GM19240 (cell line): ENCODE measurements at regions not wholly inside any gene's neighbourhood (a gene's known extent, or its start where the extent isn't known, plus 50 kb on each side); places are given as distances from the start of the nearest gene placed in this dataset.

ENCODE experiments used
- DNase-seq: peaks from one replicate; pipeline ENCODE4 v3.0.0; 2011; ENCODE audit warnings: low spot score; ENCODE audit not compliant: insufficient read length

DNA sequence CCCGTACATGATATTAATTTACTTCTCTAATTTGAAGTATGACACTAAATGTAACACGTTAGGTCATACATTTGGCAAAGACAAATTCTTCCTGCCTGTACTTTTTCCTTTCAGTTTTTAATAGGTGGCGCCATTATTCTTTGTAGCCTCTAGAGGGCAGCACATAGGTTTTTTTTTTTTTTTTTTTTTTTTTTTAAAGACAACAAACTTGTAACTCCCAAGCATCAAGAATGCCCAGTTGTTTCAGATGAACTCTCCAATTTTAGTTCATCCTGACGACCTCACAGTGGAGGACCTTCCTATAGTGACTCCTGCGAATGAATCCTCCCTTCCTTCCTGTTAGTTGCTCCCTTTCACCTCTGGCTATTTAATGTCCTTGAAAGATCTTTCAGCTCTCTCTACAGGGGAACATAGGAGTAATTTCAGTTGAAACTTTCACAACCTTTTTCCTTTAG lies 139.3 kb upstream of the HDAC9 start:
- no peak for DNase-seq

DNA sequence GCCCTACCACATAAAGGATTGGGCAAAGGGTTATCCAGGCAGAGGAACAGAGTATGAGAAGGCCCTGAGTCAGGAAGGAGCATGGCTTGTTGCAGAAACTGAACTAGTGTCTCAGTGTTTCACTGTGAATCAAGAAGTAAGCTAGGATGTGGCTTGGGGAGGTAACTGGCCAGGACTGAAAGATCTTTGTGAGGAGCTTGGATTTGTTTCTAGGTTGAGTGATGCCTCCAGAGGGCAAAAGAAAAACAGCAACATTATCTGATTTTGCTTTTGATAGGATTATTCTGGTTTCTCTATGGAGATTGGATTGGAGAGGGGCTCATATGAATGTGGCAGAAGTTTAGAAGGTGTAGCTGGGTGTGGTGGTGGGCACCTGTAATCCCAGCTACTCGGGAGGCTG lies 137.9 kb upstream of the HDAC9 start:
- DNase-seq = no peak

DNA sequence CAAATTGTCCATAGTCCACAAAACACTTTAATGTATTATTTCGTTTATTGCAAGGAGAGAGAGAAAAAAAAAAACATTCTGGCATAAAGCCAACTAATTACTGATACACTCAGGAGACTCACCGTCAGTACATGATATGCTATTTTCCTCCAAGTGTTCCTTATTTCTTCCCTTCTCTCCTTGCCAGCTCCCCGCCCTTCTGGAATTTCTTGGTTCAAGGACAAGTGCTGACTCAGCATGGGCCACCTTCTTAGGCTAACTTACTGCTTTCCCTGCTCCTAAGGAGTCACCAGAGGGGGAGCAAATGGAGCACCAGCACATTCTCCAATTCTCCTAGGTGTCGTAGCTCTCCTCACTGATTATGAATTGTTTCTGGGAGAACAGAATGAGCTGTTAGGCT lies 133.8 kb upstream of the HDAC9 start:
- no peak for DNase-seq

DNA sequence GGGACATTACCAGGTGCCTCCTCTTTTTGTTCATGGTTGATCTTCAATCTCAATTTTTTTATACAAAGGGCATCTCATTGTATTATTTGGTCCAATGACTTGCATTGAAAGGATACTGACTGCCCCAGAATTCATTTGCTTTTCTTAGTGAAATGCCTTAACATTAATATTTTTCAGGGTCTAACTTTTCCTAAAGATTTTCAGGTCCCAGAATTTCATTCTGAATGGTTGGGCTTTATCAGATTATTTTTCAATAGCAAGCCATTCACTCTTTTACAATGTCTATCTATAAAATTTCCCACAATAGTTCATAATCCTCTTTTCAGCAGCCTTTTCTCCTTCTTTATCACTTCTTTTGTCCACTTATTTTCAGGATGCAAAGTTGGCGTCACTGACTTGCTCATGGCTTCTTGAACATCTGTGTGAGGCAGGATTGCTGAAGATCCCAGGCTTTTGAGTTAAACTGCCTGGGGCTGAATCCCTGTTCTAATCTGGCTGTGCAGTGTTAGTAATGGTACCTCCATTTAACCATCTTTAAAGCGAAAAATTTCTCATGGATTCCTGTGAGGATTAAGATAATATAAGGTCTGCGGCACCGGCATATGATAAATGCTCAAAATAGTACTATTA lies 131.7 kb upstream of the HDAC9 start:
- DNase-seq = no peak

DNA sequence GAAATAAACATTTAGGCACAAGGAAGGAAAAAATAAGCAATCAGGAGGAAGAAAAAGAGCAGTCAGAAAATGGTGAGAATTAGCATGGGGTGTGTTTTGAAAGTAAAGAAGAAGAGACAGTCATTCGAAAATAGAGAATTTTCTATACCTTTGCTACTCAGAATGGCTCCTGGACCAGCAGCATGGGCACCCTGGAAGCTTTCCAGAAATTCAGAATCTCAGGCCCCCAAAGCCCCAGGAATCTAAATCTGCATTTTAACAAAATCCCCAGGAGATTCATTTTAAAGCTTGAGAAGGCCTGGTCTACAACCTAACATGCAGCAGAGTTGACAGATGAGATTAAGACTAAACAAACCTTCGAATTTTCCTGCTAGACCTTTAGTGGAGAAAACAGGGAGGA lies 131.2 kb upstream of the HDAC9 start:
- DNase-seq = no peak

DNA sequence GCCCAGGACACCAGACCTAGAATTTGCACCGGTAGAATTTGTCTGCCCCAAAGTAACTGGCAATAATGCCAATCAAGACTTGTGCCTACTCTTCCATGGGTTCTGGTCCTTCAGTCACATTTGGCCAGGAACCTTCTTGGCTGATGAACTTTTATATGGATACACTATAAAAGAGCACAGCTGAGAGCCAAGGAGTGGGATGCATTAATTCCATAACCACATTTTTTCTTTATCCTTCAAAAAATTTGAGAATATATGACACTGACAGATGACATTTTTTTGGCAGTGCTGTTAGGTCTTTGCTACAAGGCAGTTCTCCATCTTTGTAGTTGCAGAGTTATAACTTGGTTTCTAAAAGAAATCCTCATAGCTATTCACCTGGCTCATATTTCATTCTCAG lies 129.2 kb upstream of the HDAC9 start:
- DNase-seq = no peak

DNA sequence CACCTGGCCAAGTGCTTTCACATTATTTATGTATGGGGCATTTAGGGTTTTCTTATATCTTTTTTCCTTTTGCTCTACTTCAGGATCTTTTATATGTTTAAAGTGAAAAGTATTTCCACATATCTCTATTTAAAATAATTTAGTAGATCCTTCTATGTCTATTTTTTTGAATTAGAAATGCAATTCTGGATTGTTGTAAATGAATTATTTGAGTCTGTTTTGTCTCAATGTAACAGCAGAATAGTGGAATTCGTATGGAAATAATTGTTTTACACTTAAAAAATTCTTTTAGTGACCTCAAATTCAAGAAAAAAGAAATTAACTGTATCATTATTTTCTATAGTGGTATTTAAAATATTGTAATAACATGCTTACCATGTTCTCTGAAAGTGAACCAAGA lies 126.5 kb upstream of the HDAC9 start:
- DNase-seq = no peak

DNA sequence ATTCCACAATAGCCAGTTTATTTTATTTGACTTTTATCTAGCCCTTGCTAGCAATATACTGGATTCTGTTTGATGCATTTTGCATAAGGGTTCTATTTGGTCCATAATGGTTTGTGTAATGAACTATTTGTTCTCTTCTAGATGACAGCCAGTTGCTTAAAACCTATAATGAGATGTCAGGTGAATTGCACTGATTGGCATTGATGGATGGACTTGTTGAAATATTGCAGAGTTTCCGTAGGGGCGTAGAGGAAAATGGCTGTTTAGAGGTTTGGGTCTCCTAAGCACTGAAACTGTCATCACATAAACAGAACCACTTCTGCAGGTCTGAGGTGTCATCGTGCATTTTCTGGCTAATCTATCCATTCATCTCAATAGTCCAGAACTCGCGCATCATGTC lies 124.9 kb upstream of the HDAC9 start:
- DNase-seq = no peak

DNA sequence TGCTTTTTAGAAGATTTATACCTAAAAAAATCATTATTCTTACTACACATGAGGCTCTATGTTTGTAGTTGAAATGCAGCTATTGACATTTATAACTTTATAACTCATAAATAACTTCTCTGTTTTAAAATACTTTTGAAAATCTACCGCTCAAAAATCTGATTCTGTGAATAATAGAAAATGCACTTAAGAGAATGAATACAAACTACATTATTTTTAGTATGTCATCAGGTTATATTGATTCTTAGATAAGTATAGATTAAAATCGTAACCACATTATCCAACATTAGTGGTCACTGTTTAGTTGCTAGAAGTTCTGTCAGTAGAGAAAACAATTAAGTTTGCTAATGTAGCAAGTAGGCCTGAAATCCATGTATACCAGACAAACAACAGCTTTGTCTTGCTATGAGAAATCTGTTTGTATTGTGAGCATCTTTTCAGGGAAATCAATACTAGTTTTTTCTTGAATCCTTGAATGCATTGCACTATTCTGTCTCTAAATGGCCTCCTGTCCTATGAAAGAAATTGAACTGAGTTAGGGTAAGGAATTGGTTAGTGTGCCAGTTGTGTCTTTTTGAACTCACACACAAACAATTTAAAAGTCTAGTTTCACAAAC lies 116.5 kb upstream of the HDAC9 start:
- no peak for DNase-seq

DNA sequence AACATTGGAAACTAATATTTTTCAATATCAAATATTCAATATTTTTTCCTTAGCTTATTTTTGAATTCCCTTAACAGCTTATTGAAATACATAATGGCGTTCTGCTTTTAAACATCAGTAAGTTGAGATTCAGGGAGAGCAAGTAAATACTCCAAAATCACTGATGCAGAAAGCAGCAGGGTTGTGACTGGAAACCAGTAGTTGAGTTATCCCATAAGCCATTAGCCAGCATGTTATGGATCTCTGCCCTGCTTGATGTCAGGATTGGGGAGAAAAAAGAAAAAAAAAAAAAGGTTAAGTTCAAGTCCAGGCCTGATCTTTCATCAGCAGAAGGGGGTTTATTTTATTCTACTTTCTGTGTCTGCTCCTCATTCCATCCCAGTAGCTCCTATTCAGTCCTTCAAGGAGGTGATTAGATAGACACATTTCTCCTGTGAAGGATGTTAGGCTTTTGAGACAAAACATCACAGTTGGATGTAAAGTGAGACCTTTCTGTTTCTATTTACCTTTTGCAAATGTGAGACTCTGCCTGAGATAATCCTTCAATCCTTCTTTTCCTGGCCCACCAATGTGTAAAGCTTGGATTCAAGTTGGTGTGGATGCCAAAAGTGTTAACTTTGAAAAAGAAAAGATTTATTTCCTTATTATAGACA lies 110.9 kb upstream of the HDAC9 start:
- no peak for DNase-seq

DNA sequence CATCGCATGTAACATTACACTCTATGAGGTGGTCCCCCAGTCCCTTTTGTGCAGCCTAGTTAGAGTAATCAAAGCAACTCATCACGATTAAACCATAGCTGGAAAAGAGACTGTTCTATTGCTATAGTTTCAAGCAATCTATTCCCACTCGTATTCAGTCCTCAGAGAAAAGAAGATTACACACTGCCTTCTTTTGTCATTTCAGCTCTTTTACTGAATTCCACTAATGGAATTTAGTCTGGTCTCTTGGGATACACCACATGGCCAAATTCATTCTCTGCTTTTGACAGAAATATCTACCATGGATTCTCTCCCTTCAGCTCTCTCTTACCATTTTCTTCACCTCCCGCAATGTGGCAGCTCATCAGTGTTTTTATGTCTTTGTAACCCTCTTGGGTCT lies 108.9 kb upstream of the HDAC9 start:
- no peak for DNase-seq

DNA sequence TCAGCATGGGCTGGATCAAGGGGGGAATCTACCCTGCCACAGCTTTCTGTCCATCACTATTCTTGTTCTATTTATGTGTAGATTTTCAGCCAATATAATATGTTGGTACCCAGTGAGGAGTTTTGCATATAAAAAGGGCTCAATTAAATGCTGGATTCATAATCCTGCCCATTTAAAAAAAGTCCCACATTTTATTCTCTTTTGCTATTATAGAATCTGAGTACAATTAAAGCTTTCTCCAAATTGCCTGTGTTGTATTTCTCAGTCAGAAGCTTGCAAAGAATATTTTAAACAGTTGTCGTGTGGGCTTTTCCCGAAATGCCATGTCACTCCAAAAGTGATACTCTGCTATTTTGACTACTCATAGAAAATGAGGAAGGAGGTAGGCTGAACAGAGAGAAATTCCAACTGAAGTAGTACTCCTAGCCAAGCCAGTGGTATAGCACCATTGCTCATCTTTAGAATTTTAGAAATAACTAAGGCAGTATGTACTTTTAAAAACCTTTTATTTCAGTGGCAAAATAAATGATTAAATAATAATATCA lies 108.3 kb upstream of the HDAC9 start:
- DNase-seq = no peak

DNA sequence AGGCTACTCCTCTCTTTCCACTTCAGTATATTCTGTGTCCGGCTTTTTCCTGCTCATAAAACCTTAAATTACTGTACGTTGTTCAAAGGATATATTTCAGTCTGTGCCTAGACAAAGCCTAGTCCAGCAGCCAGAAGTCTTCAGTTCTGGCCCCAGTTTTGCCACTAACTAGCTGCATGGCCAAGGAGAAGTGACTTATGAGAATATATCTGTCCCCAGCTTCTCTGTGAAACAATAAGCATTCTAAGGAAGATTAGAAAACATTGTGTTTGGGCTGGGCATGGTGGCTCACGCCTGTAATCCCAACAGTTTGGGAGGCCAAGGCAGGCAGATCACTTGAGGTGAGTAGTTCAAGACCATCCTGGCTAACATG lies 105.0 kb upstream of the HDAC9 start:
- DNase-seq = no peak

DNA sequence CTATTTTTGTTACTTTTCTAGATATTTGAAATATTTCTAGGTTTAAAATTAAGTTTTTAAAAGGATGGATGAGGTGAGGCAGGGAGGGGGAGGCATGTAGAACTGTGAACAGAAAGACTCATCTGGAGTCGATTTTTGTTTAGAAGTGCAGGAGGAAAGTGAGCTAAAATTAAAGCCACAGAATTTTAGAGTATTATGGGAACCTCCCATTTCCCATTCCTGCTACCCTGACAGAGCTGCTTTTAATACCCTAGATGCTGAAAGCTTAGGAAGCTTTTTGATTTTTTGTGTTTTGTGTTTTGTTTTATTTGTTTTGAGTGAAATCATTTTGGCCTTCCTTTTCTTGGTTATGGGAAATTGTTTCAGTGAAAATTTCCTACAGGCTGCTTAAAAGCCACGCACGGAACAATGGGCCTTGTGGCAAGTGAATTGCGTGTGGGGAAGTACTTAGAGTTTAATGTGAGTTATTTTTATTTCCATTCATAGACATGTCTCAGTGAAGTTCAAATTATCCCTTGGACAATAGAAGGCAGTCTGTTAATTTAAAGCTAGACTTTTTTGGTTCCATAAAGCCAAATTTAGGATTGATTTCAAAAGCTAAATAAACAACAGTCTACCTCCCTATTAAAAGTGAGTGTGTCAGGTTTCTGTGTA lies 102.0 kb upstream of the HDAC9 start:
- no peak for DNase-seq

DNA sequence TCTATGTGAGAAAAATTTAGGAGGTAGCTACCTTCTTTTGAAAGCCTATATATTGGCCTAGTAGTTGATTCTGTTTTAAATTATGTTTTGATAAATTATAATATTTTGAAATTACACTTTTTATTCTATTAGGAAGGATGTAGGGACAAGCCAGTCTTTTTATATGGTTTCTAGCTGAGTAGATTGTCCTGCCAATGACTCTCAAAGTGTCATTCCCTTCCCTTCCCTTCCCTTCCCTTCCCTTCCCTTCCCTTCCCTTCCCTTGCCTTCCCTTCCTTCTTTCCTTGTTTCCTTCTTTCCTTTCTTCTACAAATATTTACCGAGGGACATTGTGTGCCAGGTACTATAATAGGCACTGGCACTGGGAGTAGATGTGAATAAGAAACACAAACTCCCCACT lies 99.7 kb upstream of the HDAC9 start:
- DNase-seq = no peak

DNA sequence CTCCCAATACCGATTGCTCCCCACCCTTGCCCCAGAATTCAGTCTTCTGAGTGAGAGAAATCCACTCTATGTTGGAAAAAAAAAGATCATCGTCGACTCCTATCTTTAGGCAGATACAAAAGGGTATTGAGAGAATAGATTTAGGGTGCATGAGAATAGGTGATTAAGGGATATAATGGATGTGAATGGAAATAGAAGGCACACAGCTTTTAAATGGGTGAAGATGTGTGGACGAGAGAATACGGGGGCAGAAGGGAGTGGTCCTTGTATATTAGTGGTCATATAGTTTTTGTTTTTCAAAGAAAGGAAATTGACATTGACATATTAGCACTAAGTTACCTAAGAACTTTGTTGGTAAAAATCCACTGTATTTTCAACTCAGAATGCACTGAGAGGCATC lies 98.6 kb upstream of the HDAC9 start:
- DNase-seq = no peak

DNA sequence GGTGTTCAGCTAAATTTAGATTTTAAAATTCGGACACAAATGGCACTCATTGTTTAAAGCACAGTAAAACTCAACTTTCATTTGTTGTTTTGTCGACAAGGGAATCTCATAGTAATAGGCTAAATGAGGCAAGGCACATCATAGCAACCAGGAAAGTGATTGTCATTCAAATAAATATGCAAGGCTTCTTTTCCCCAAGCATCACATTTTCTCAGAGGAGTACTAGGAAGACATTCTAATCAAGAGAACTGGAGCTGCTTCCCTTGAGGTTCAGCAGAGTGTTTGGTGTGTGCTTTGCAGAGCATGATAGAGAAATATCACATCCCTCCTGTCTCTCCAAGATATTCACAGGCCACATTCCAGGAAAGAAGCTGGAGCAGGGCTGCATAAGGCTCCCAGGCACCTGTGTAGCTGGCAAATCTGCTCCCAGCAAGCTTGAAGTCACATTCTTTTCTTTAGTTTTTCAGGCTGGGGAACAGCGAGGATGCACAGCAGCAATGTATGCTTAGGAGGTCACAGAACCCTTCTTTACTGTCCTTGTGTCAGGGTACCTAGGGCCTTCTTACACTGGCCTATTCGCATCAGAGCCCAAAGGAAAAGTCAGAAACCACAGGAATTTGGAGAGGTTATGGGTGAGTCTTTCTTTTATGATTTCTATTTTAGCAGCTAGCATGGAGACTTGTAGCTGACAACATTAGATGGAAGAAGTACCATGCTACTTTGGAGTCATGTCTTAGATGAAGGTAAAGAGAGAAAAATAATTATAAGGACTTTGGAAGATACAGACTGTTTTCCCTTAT lies 95.9 kb upstream of the HDAC9 start:
- no peak for DNase-seq

DNA sequence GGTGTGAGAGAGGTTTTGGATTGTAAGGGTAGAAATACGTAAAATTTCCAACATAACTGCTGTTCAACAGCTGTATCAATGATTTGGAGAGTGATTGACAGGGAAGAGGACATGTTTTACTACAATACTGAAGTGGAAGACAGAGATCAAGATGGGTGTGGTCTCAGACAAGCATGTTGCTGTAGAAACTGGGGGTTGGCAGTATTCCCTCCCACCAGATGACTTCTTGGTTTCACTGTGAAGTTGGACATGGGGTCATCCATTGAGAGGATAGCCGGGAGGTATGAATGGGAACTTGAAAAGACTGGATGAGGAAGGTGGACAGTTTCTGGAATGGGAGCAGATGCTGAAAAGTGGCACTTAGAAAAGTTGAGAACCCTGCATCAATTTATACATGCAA lies 95.3 kb upstream of the HDAC9 start:
- DNase-seq = no peak

DNA sequence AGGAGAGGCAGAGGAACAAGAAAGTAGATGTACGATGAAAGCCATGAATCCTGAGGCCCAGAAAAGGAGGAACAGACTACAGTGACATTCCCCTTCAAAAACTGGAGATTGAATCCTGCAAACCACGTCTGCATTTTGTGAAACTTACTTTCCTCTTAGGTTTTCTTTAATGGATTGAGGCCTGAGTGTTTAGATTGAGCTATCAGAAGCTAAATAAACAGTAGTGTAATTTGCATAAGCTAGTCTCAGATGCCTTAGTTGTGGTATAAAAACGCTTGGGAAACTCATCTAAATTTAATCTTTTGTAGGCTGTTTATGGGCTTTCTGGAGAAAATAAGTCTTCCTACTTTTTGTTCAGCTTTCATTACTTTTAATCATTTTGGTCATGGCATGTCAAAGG lies 94.8 kb upstream of the HDAC9 start:
- no peak for DNase-seq

DNA sequence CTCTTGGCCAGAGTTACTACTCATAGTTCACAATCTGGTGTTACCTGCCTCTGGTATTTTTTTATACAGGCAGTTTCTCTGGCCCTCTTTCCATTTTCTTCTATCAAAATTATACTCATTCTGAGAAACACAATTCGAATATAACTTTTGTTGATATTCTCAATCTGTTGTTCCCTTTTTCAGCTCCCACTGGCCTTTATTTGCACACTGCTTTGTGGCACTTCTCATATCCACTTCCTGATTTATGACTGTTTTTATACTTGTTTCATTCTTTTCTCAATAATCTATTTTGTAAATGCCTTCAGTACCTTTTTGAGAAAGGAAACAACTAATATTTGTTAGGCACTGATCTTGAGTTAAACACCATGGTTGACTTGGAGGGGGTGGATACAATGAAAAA lies 93.8 kb upstream of the HDAC9 start:
- no peak for DNase-seq

DNA sequence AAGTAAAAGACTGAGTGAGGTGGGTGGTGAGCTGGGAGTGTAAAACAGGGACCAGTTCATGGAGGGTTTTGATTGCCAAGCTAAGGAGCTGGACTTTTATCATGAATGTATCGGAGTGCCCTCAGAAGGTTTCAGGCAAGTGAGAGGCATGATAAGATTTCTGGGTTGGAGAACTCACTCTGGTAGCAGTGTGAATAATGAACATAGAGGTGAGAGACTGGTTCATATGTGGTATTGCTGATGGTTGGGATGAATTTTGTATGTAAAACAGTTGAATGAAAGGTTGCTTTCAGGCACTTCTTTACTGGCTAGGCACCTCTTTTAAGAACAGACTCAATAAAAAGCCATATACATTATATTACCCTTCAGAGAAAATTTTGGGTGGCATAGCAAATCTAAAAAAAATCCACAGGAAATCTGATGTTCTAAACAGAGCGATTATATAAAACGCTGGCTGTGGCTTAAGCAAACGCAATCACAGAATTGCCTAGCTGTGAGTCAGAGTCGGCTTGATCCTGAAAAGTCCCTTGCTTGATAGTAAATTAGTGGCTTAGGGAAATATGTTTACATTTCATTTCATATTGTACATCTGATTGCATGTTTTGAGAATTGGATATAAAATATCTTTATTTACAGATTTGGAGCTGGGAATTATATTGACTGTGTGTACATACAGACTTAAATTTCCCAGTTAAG lies 92.9 kb upstream of the HDAC9 start:
- DNase-seq = no peak
